CMK (cell line): ENCODE measurements at regions not wholly inside any gene's neighbourhood (a gene's known extent, or its start where the extent isn't known, plus 50 kb on each side); places are given as distances from the start of the nearest gene placed in this dataset.

Experiments
- DNase-seq: peaks from one replicate; pipeline ENCODE4 v3.0.0-alpha.2; 2010; ENCODE audit warnings: low read depth

GRCh38 chr2:120809151-120809550 is 73.5 kb downstream of the GLI2 start:
- no peak for DNase-seq

- peak; percentile 4 for DNase-seq
Observed at GRCh38 chr2:120809609-120810440, 74.2 kb downstream of the GLI2 start.

- DNase-seq, result no peak
Observed at GRCh38 chr2:120810639-120811038, 75.0 kb downstream of the GLI2 start.

GRCh38 chr2:120812866-120813265 is 77.2 kb downstream of the GLI2 start:
- no peak for DNase-seq

GRCh38 chr2:120814352-120814751 is 78.7 kb downstream of the GLI2 start:
- no peak for DNase-seq

GRCh38 chr2:120815292-120815691 is 79.6 kb downstream of the GLI2 start:
- DNase-seq, result no peak

- DNase-seq, result no peak
Observed at GRCh38 chr2:120817136-120817955, 81.7 kb downstream of the GLI2 start.

GRCh38 chr2:120817956-120818325 is 82.3 kb downstream of the GLI2 start:
- no peak for DNase-seq

- DNase-seq, result no peak
Observed at GRCh38 chr2:120818441-120818920, 82.8 kb downstream of the GLI2 start.

GRCh38 chr2:120819720-120820210 is 84.1 kb downstream of the GLI2 start:
- no peak for DNase-seq

GRCh38 chr2:120820263-120820952 is 84.7 kb downstream of the GLI2 start:
- no peak for DNase-seq

- DNase-seq, result no peak
Observed at GRCh38 chr2:120820953-120821279, 85.2 kb downstream of the GLI2 start.

GRCh38 chr2:120821446-120822160 is 85.9 kb downstream of the GLI2 start:
- DNase-seq, result no peak

GRCh38 chr2:120822933-120823332 is 87.3 kb downstream of the GLI2 start:
- no peak for DNase-seq

- DNase-seq, result no peak
Observed at GRCh38 chr2:120823551-120823950, 87.9 kb downstream of the GLI2 start.

GRCh38 chr2:120824246-120824645 is 88.6 kb downstream of the GLI2 start:
- no peak for DNase-seq

GRCh38 chr2:120825370-120826259 is 89.9 kb downstream of the GLI2 start:
- no peak for DNase-seq

- no peak for DNase-seq
Observed at GRCh38 chr2:120826260-120826648, 90.6 kb downstream of the GLI2 start.

- no peak for DNase-seq
Observed at GRCh38 chr2:120826716-120827410, 91.2 kb downstream of the GLI2 start.

GRCh38 chr2:120828066-120828465 is 92.4 kb downstream of the GLI2 start:
- DNase-seq, result no peak
